Peyer's patch (tissue), 4 donors: ENCODE measurements at regions not wholly inside any gene's neighbourhood (a gene's known extent, or its start where the extent isn't known, plus 50 kb on each side); places are given as distances from the start of the nearest gene placed in this dataset.

Experiments
- POLR2A ChIP-seq, 2 donors: fragments of 450-650 bp; IDR thresholded peaks; one replicate each; pipeline ENCODE4 v1.5.1; 2017; ENCODE audit warnings: antibody characterized with exemption in 2 of 2, mild to moderate bottlenecking in 2 of 2, moderate library complexity in 2 of 2
- TF ChIP-seq, protein P1 (sequence below), 6 experiments: fragments of 450-650 bp in 4 of 6; fragments of 200-600 bp in 2 of 6; sonication (generic) in 1 of 6; IDR thresholded peaks; one replicate each; pipeline ENCODE4 v1.5.1; 2017 to 2019; ENCODE audit warnings: antibody characterized with exemption in 6 of 6, mild to moderate bottlenecking in 3 of 6, moderate library complexity in 1 of 6

DNA sequence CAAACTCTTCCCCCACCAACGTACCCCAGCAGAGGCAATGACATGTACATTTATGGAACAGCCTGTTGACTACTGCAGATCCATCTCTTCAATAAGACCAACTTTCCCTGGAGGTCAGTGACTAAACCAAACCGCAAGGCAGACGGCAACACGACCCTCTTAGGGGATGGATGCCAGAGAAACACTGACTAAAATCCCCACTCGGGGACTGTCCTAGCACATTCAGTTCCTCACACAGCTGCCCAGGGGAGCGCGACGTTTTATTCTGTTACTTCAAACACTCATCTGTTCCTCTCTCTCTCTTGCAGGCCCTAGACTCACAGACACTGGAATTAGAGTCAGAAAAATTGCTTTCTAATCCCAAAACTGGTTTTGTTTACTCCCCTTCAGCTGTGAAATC lies 146.5 kb upstream of the PRSS1 start:
- no peak for TF ChIP-seq POLR2A (IDR thresholded peaks at IDR 0.05)
- TF ChIP-seq, protein P1, sequence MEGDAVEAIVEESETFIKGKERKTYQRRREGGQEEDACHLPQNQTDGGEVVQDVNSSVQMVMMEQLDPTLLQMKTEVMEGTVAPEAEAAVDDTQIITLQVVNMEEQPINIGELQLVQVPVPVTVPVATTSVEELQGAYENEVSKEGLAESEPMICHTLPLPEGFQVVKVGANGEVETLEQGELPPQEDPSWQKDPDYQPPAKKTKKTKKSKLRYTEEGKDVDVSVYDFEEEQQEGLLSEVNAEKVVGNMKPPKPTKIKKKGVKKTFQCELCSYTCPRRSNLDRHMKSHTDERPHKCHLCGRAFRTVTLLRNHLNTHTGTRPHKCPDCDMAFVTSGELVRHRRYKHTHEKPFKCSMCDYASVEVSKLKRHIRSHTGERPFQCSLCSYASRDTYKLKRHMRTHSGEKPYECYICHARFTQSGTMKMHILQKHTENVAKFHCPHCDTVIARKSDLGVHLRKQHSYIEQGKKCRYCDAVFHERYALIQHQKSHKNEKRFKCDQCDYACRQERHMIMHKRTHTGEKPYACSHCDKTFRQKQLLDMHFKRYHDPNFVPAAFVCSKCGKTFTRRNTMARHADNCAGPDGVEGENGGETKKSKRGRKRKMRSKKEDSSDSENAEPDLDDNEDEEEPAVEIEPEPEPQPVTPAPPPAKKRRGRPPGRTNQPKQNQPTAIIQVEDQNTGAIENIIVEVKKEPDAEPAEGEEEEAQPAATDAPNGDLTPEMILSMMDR (IDR thresholded peaks at IDR 0.05): no peak
